ENCODE measurements at regions not wholly inside any gene's neighbourhood (a gene's known extent, or its start where the extent isn't known, plus 50 kb on each side); places are given as distances from the start of the nearest gene placed in this dataset.

DNA sequence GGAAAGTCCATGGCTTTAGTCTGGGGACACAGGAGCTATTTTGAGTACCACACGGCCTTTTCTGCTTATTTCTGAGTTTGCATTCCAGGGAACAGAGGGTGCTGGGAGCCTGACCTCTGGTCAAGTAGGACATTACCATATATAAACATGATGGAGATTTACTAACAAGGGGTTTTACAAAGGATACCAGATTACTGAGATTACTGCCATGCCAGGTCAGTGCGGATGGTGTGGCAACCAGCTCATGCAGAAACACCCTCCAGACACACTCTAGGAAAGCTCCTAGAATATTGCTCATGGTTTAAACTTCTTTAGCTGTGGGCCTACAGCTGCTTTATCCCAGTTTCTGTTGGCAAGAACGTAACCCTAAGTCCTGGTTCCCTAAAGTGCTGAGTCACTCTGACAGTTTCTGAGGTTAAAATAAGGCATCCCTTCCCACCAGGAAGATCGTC lies 54.3 kb upstream of the AGTR1 start:
- no peak for TF ChIP-seq POLR2A (IDR thresholded peaks at IDR 0.05)
- TF ChIP-seq, protein P1, sequence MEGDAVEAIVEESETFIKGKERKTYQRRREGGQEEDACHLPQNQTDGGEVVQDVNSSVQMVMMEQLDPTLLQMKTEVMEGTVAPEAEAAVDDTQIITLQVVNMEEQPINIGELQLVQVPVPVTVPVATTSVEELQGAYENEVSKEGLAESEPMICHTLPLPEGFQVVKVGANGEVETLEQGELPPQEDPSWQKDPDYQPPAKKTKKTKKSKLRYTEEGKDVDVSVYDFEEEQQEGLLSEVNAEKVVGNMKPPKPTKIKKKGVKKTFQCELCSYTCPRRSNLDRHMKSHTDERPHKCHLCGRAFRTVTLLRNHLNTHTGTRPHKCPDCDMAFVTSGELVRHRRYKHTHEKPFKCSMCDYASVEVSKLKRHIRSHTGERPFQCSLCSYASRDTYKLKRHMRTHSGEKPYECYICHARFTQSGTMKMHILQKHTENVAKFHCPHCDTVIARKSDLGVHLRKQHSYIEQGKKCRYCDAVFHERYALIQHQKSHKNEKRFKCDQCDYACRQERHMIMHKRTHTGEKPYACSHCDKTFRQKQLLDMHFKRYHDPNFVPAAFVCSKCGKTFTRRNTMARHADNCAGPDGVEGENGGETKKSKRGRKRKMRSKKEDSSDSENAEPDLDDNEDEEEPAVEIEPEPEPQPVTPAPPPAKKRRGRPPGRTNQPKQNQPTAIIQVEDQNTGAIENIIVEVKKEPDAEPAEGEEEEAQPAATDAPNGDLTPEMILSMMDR (IDR thresholded peaks at IDR 0.05 in 4 of 5, conservative IDR thresholded peaks at IDR 0.05 in 1 of 5) = no peak
